Kidney epithelial cell (primary cell): ENCODE measurements at regions not wholly inside any gene's neighbourhood (a gene's known extent, or its start where the extent isn't known, plus 50 kb on each side); places are given as distances from the start of the nearest gene placed in this dataset.

Source experiments
- DNase-seq: peaks from one replicate; pipeline ENCODE4 v3.0.0-alpha.2; 2010; ENCODE audit warnings: low read depth
- H3K27me3 ChIP-seq: 2 replicates; pipeline ENCODE4 v1.6.0; 2011; ENCODE audit warnings: low read length; ENCODE audit not compliant: control insufficient read depth, insufficient read depth
- H3K36me3 ChIP-seq: 2 replicates; pipeline ENCODE4 v1.5.1; 2011; ENCODE audit warnings: low read length; ENCODE audit not compliant: control insufficient read depth, insufficient read depth
- H3K4me3 ChIP-seq: 2 replicates; pipeline ENCODE4 v1.5.1; 2011; ENCODE audit warnings: low read depth, mild to moderate bottlenecking, control low read depth, low read length
- TF ChIP-seq, protein P1 (sequence below): IDR thresholded peaks from 2 replicates; pipeline ENCODE4 v1.5.1; 2011; ENCODE audit warnings: mild to moderate bottlenecking, moderate library complexity, low read length, control low read depth, inconsistent platforms; ENCODE audit not compliant: insufficient read depth, poor library complexity, severe bottlenecking

DNA sequence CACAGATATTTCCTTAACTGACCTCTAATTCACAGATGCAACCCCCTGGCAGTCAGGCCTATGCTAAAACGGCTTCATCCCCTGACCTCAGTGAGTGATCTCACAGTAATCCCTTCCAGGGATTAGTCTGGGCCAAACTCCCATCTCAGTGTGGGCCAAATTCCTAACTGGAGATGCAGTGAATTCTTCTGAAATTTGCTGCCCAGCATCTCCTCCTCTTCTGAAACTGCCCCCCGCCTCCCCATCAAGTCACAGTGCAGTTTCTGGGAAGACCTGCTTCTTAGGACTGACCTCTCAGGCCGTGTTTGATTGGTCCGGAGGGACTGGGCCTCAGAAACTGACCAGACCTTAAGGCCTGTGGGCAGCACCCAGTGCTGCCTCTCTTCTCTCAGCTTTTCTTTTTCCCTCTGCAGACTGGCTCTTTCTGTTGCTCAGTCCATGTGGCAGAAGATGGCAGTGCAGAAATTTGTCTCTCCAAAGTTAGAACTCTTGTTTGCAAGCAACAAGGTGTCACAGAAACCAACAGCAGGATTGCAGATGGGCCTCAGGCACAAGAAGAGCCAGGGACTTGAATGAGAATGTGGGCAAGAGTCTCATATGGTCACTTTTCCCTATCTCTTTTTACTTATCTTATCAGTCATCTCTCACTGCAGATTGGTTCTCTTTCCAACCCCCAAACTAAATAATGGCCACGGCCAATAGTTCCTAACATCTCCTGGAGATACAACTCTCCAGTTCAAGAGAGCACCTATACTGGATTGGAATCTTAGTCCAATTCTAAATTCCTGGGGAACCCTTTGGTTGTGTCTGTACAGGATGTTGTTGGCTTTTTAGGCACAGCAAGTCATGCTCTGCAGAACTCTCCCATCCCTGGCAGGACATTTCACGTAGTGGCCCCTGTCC lies 95.5 kb upstream of the RALGPS2 start:
- TF ChIP-seq, protein P1, sequence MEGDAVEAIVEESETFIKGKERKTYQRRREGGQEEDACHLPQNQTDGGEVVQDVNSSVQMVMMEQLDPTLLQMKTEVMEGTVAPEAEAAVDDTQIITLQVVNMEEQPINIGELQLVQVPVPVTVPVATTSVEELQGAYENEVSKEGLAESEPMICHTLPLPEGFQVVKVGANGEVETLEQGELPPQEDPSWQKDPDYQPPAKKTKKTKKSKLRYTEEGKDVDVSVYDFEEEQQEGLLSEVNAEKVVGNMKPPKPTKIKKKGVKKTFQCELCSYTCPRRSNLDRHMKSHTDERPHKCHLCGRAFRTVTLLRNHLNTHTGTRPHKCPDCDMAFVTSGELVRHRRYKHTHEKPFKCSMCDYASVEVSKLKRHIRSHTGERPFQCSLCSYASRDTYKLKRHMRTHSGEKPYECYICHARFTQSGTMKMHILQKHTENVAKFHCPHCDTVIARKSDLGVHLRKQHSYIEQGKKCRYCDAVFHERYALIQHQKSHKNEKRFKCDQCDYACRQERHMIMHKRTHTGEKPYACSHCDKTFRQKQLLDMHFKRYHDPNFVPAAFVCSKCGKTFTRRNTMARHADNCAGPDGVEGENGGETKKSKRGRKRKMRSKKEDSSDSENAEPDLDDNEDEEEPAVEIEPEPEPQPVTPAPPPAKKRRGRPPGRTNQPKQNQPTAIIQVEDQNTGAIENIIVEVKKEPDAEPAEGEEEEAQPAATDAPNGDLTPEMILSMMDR = no peak
- no peak for DNase-seq
- Histone ChIP-seq H3K4me3 (no peak overlapping the region), H3K27me3 (no peaks in the 10 kb centered on the region), H3K36me3 (no peaks in the 10 kb centered on the region)

DNA sequence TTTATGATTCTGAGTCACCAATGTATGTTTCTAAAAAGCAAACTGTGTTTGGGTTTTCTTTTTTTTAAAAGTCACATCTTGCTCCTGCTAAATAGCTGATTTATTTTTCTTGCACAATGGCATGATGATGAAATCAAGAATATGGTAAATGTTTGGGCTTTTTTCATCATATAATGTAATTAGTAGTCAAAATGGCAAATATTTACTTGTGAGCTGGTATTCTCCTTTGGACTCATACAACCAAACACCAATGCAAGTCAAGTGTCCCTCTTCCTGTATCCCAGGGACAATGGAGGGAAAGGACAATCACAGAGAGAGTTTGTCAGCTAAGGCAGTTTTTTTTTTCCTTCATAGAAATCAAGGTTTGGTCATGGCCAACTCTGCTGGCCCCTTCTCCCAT lies 94.6 kb upstream of the RALGPS2 start:
- TF ChIP-seq, protein P1 = no peak
- no peak for DNase-seq
- Histone ChIP-seq H3K27me3 (no peaks in the 10 kb centered on the region), H3K36me3 (no peaks in the 10 kb centered on the region), H3K4me3 (no peak overlapping the region)

- TF ChIP-seq, protein P1 = no peak
- H3K27me3 ChIP-seq = no peaks in the 10 kb centered on the region
- no peak overlapping the region for H3K4me3 ChIP-seq
- DNase-seq = no peak
- H3K36me3 ChIP-seq = no peaks in the 10 kb centered on the region
Measured at GRCh38 chr1:178632653-178633052, 92.4 kb upstream of the RALGPS2 start.

GRCh38 chr1:178633056-178633455 lies 92.0 kb upstream of the RALGPS2 start:
- TF ChIP-seq, protein P1 = no peak
- no peaks in the 10 kb centered on the region for H3K27me3 ChIP-seq
- peak; percentile 69 for DNase-seq
- no peaks in the 10 kb centered on the region for H3K36me3 ChIP-seq
- H3K4me3 ChIP-seq = no peak overlapping the region

- Histone ChIP-seq H3K27me3 (no peaks in the 10 kb centered on the region), H3K36me3 (no peaks in the 10 kb centered on the region), H3K4me3 (no peak overlapping the region)
- TF ChIP-seq, protein P1 = no peak
- no peak for DNase-seq
Measured at GRCh38 chr1:178634445-178634844, 90.6 kb upstream of the RALGPS2 start.

GRCh38 chr1:178637841-178638240 lies 87.2 kb upstream of the RALGPS2 start:
- TF ChIP-seq, protein P1 = no peak
- no peaks in the 10 kb centered on the region for H3K36me3 ChIP-seq
- no peaks in the 10 kb centered on the region for H3K27me3 ChIP-seq
- H3K4me3 ChIP-seq = no peak overlapping the region
- DNase-seq = no peak
